ENCODE measurements at regions not wholly inside any gene's neighbourhood (a gene's known extent, or its start where the extent isn't known, plus 50 kb on each side); places are given as distances from the start of the nearest gene placed in this dataset.

- ATAC-seq: no peak
- no peak for TF ChIP-seq PATZ1 (CRISPR knock-in tag; IDR thresholded peaks at IDR 0.05; ENCODE audit: borderline replicate concordance)
- no peak for TF ChIP-seq ZNF70 (CRISPR knock-in tag; IDR thresholded peaks at IDR 0.05)
- no peak for TF ChIP-seq TSHZ2 (CRISPR knock-in tag; IDR thresholded peaks at IDR 0.05)
- TF ChIP-seq ZNF565 (CRISPR knock-in tag; conservative IDR thresholded peaks at IDR 0.05; ENCODE audit: low read depth): no peak
- no peak for TF ChIP-seq POU6F1 (CRISPR knock-in tag; IDR thresholded peaks at IDR 0.05; ENCODE audit: borderline replicate concordance, low read depth)
- no peak for TF ChIP-seq ESRRG (CRISPR knock-in tag; IDR thresholded peaks at IDR 0.05)
- no peak for TF ChIP-seq RARB (CRISPR knock-in tag; IDR thresholded peaks at IDR 0.05)
- TF ChIP-seq ARNTL (CRISPR knock-in tag; IDR thresholded peaks at IDR 0.05; ENCODE audit: borderline replicate concordance, low read depth): no peak
- TF ChIP-seq TCF4 (CRISPR knock-in tag; IDR thresholded peaks at IDR 0.05; ENCODE audit: borderline replicate concordance): no peak
- TF ChIP-seq SNAI2 (CRISPR knock-in tag; IDR thresholded peaks at IDR 0.05): no peak
- no peak for TF ChIP-seq TOX (CRISPR knock-in tag; IDR thresholded peaks at IDR 0.05; ENCODE audit: borderline replicate concordance)
Observed at GRCh38 chr15:95972812-95973211, 357.7 kb upstream of the NR2F2 start.

GRCh38 chr15:95973566-95974256 lies 356.8 kb upstream of the NR2F2 start:
- TF ChIP-seq PATZ1 (CRISPR knock-in tag; IDR thresholded peaks at IDR 0.05; ENCODE audit: borderline replicate concordance): no peak
- TF ChIP-seq CSRNP3 (CRISPR knock-in tag; IDR thresholded peaks at IDR 0.05): no peak
- ATAC-seq: no peak

- ATAC-seq: no peak
- TF ChIP-seq ESRRG (CRISPR knock-in tag; IDR thresholded peaks at IDR 0.05): no peak
- no peak for TF ChIP-seq TCF4 (CRISPR knock-in tag; IDR thresholded peaks at IDR 0.05; ENCODE audit: borderline replicate concordance)
- TF ChIP-seq RARB (CRISPR knock-in tag; IDR thresholded peaks at IDR 0.05): no peak
- no peak for TF ChIP-seq ZNF565 (CRISPR knock-in tag; conservative IDR thresholded peaks at IDR 0.05; ENCODE audit: low read depth)
- no peak for TF ChIP-seq SNAI2 (CRISPR knock-in tag; IDR thresholded peaks at IDR 0.05)
- no peak for TF ChIP-seq BACH2 (CRISPR knock-in tag; IDR thresholded peaks at IDR 0.05; ENCODE audit: borderline replicate concordance)
- no peak for TF ChIP-seq GLIS3 (CRISPR knock-in tag; IDR thresholded peaks at IDR 0.05)
- no peak for TF ChIP-seq ZFP30 (CRISPR knock-in tag; IDR thresholded peaks at IDR 0.05)
- TF ChIP-seq ZC3H10 (CRISPR knock-in tag; IDR thresholded peaks at IDR 0.05): no peak
- no peak for TF ChIP-seq OSR1 (CRISPR knock-in tag; IDR thresholded peaks at IDR 0.05)
- no peak for TF ChIP-seq CREB5 (CRISPR knock-in tag; IDR thresholded peaks at IDR 0.05; ENCODE audit: low read depth)
- TF ChIP-seq TOX (CRISPR knock-in tag; IDR thresholded peaks at IDR 0.05; ENCODE audit: borderline replicate concordance): no peak
- TF ChIP-seq ZNF8 (CRISPR knock-in tag; IDR thresholded peaks at IDR 0.05): no peak
- no peak for TF ChIP-seq CSRNP3 (CRISPR knock-in tag; IDR thresholded peaks at IDR 0.05)
- no peak for TF ChIP-seq ISL1 (CRISPR knock-in tag; IDR thresholded peaks at IDR 0.05)
- TF ChIP-seq PATZ1 (CRISPR knock-in tag; IDR thresholded peaks at IDR 0.05; ENCODE audit: borderline replicate concordance): no peak
Observed at GRCh38 chr15:95975212-95975611, 355.3 kb upstream of the NR2F2 start.

Measured in SK-N-SH treated with all-trans-retinoic acid at 6 μM for 48 hours (cell line).